Neural crest cell (in vitro differentiated cells): ENCODE measurements at regions not wholly inside any gene's neighbourhood (a gene's known extent, or its start where the extent isn't known, plus 50 kb on each side); places are given as distances from the start of the nearest gene placed in this dataset.

ENCODE experiments used
- DNase-seq: peaks from one replicate; pipeline ENCODE4 v3.0.0; 2021; ENCODE audit warnings: low read depth, mixed read lengths, low spot score
- H3K27ac Mint-ChIP-seq: one replicate; pipeline ENCODE4 v1.8.0; 2021; ENCODE audit warnings: mild to moderate bottlenecking, mixed read lengths; ENCODE audit not compliant: unreplicated experiment
- H3K27me3 Mint-ChIP-seq: 2 replicates; pipeline ENCODE4 v1.8.0; 2021; ENCODE audit warnings: low read depth, mild to moderate bottlenecking, mixed read lengths
- H3K36me3 Mint-ChIP-seq: 2 replicates; pipeline ENCODE4 v1.8.0; 2021; ENCODE audit warnings: low read depth, mild to moderate bottlenecking, mixed read lengths
- H3K4me1 Mint-ChIP-seq: 2 replicates; pipeline ENCODE4 v1.8.0; 2021; ENCODE audit warnings: mixed read lengths
- H3K4me3 Mint-ChIP-seq: one replicate; pipeline ENCODE4 v1.8.0; 2021; ENCODE audit warnings: mild to moderate bottlenecking, mixed read lengths
- H3K9me3 Mint-ChIP-seq: 2 replicates; pipeline ENCODE4 v1.8.0; 2021; ENCODE audit warnings: mixed read lengths
- CTCF ChIP-seq: fragments of 200-600 bp; sonication (generic); conservative IDR thresholded peaks from 2 replicates; pipeline ENCODE4 v1.5.0; 2021; ENCODE audit warnings: antibody characterized with exemption, mild to moderate bottlenecking

GRCh38 chr4:156084373-156084772, 130.7 kb upstream of the CTSO start:
- H3K36me3 Mint-ChIP-seq: no peaks in the 10 kb centered on the region
- H3K27ac Mint-ChIP-seq: no peak overlapping the region
- no peak for DNase-seq
- no peaks in the 10 kb centered on the region for H3K4me1 Mint-ChIP-seq
- H3K4me3 Mint-ChIP-seq: no peak overlapping the region
- H3K9me3 Mint-ChIP-seq: no peaks in the 10 kb centered on the region
- TF ChIP-seq CTCF: no peak
- no peaks in the 10 kb centered on the region for H3K27me3 Mint-ChIP-seq

- H3K36me3 Mint-ChIP-seq: peaks cover 3% of the 10 kb centered on the region
- no peak overlapping the region for H3K4me3 Mint-ChIP-seq
- H3K27me3 Mint-ChIP-seq: no peaks in the 10 kb centered on the region
- TF ChIP-seq CTCF: no peak
- peaks cover 8% of the 10 kb centered on the region for H3K9me3 Mint-ChIP-seq
- no peak for DNase-seq
- H3K4me1 Mint-ChIP-seq: no peaks in the 10 kb centered on the region
- no peak overlapping the region for H3K27ac Mint-ChIP-seq
Observed at GRCh38 chr4:156073976-156074375, 120.3 kb upstream of the CTSO start.

GRCh38 chr4:156060661-156061060, 107.0 kb upstream of the CTSO start:
- TF ChIP-seq CTCF: no peak
- no peak for DNase-seq
- Mint-ChIP-seq H3K4me1 (no peaks in the 10 kb centered on the region), H3K4me3 (no peak overlapping the region), H3K9me3 (no peaks in the 10 kb centered on the region), H3K36me3 (no peaks in the 10 kb centered on the region), H3K27ac (no peak overlapping the region), H3K27me3 (no peaks in the 10 kb centered on the region)

GRCh38 chr4:156053174-156053573, 99.5 kb upstream of the CTSO start:
- H3K36me3 Mint-ChIP-seq: no peaks in the 10 kb centered on the region
- no peaks in the 10 kb centered on the region for H3K27me3 Mint-ChIP-seq
- H3K4me3 Mint-ChIP-seq: no peak overlapping the region
- TF ChIP-seq CTCF: no peak
- DNase-seq: no peak
- H3K27ac Mint-ChIP-seq: no peak overlapping the region
- peaks cover 4% of the 10 kb centered on the region for H3K4me1 Mint-ChIP-seq
- H3K9me3 Mint-ChIP-seq: no peaks in the 10 kb centered on the region

GRCh38 chr4:156052116-156052515, 98.5 kb upstream of the CTSO start:
- no peak for DNase-seq
- Mint-ChIP-seq H3K4me1 (peaks cover 4% of the 10 kb centered on the region), H3K4me3 (no peak overlapping the region), H3K27me3 (no peaks in the 10 kb centered on the region), H3K27ac (no peak overlapping the region), H3K9me3 (no peaks in the 10 kb centered on the region), H3K36me3 (no peaks in the 10 kb centered on the region)
- no peak for TF ChIP-seq CTCF

- no peak overlapping the region for H3K27ac Mint-ChIP-seq
- no peak overlapping the region for H3K4me3 Mint-ChIP-seq
- peaks cover 3% of the 10 kb centered on the region for H3K4me1 Mint-ChIP-seq
- TF ChIP-seq CTCF: no peak
- DNase-seq: no peak
- H3K36me3 Mint-ChIP-seq: no peaks in the 10 kb centered on the region
- no peaks in the 10 kb centered on the region for H3K27me3 Mint-ChIP-seq
- peaks cover 3% of the 10 kb centered on the region for H3K9me3 Mint-ChIP-seq
Observed at GRCh38 chr4:156038772-156039171, 85.1 kb upstream of the CTSO start.
